Trophoblast cell (in vitro differentiated cells and primary cell): ENCODE measurements at regions not wholly inside any gene's neighbourhood (a gene's known extent, or its start where the extent isn't known, plus 50 kb on each side); places are given as distances from the start of the nearest gene placed in this dataset.
A peak's percentile ranks its signal among the peaks of the same experiment; 100 is the strongest.

Experiments used
- DNase-seq, 2 donors: peaks; one replicate each; pipeline ENCODE4 v3.0.0-alpha.2; 2016
- H2AFZ ChIP-seq: 2 replicates; pipeline ENCODE4 v1.6.1; 2013; ENCODE audit warnings: low read length, moderate library complexity, mild to moderate bottlenecking; ENCODE audit not compliant: insufficient read depth, poor library complexity
- H2AK5ac ChIP-seq: 2 replicates; pipeline ENCODE4 v1.6.1; 2013; ENCODE audit warnings: mild to moderate bottlenecking, low read length
- H2BK120ac ChIP-seq: 2 replicates; pipeline ENCODE4 v1.6.1; 2013; ENCODE audit warnings: low read length, mild to moderate bottlenecking, moderate library complexity; ENCODE audit not compliant: insufficient read depth, poor library complexity
- H2BK12ac ChIP-seq: 2 replicates; pipeline ENCODE4 v1.6.1; 2013; ENCODE audit warnings: mild to moderate bottlenecking, low read length, moderate library complexity
- H2BK5ac ChIP-seq: 2 replicates; pipeline ENCODE4 v1.6.1; 2013; ENCODE audit warnings: low read length, low read depth, moderate library complexity, mild to moderate bottlenecking; ENCODE audit not compliant: poor library complexity
- H3K14ac ChIP-seq: 2 replicates; pipeline ENCODE4 v1.6.1; 2013; ENCODE audit warnings: mild to moderate bottlenecking, low read length
- H3K18ac ChIP-seq: 2 replicates; pipeline ENCODE4 v1.6.1; 2013; ENCODE audit warnings: mild to moderate bottlenecking, low read length
- H3K23ac ChIP-seq: 2 replicates; pipeline ENCODE4 v1.6.1; 2013; ENCODE audit warnings: low read length
- H3K27ac ChIP-seq: 2 replicates; pipeline ENCODE4 v1.5.1; 2013; ENCODE audit warnings: low read depth, mild to moderate bottlenecking, inconsistent platforms, low read length, moderate library complexity
- H3K27me3 ChIP-seq: 2 replicates; pipeline ENCODE4 v1.6.1; 2013; ENCODE audit warnings: inconsistent platforms, mild to moderate bottlenecking, low read length, moderate library complexity; ENCODE audit not compliant: insufficient read depth
- H3K36me3 ChIP-seq, 2 experiments: 1 replicate in 1 of 2; 2 replicates in 1 of 2; pipeline ENCODE4 v1.6.1; 2013; ENCODE audit warnings: low read length in 2 of 2, mild to moderate bottlenecking in 2 of 2, moderate library complexity in 1 of 2; ENCODE audit not compliant: insufficient read depth in 2 of 2, control insufficient read depth in 1 of 2
- H3K4ac ChIP-seq: 2 replicates; pipeline ENCODE4 v1.6.1; 2013; ENCODE audit warnings: low read depth, mild to moderate bottlenecking, low read length, moderate library complexity
- H3K4me1 ChIP-seq, 2 experiments: 1 replicate in 1 of 2; 2 replicates in 1 of 2; pipeline ENCODE4 v1.6.1; 2013; ENCODE audit warnings: low read length in 2 of 2, mild to moderate bottlenecking in 2 of 2, moderate library complexity in 1 of 2; ENCODE audit not compliant: insufficient read depth in 2 of 2, control insufficient read depth in 1 of 2
- H3K4me2 ChIP-seq: 2 replicates; pipeline ENCODE4 v1.6.1; 2013; ENCODE audit warnings: inconsistent platforms, mild to moderate bottlenecking, low read length, moderate library complexity
- H3K4me3 ChIP-seq: 2 replicates; pipeline ENCODE4 v1.5.1; 2013; ENCODE audit warnings: mild to moderate bottlenecking, low read depth, low read length, inconsistent platforms
- H3K79me1 ChIP-seq: one replicate; pipeline ENCODE4 v1.6.1; 2013; ENCODE audit warnings: low read length
- H3K79me2 ChIP-seq: 2 replicates; pipeline ENCODE4 v1.6.1; 2013; ENCODE audit warnings: low read length, mild to moderate bottlenecking; ENCODE audit not compliant: control insufficient read depth, insufficient read depth, poor library complexity
- H3K9ac ChIP-seq: 2 replicates; pipeline ENCODE4 v1.6.1; 2013; ENCODE audit warnings: mild to moderate bottlenecking, low read length
- H3K9me3 ChIP-seq: 2 replicates; pipeline ENCODE4 v1.6.1; 2013; ENCODE audit warnings: low read depth, mild to moderate bottlenecking, control low read depth, inconsistent platforms, low read length; ENCODE audit not compliant: insufficient read depth
- H4K12ac ChIP-seq: 2 replicates; pipeline ENCODE4 v1.6.1; 2013; ENCODE audit warnings: low read depth, mild to moderate bottlenecking, low read length, moderate library complexity
- H4K8ac ChIP-seq: 2 replicates; pipeline ENCODE4 v1.6.1; 2013; ENCODE audit warnings: low read depth, mild to moderate bottlenecking, low read length, moderate library complexity
- H4K91ac ChIP-seq: one replicate; pipeline ENCODE4 v1.6.1; 2013; ENCODE audit warnings: low read depth, mild to moderate bottlenecking, low read length, moderate library complexity
- WGBS: extraction: QIAGEN DNeasy Blood & Tissue Kit; methylation state at CpG from one replicate; pipeline ENCODE4 v1.1.7; 2013; ENCODE audit warnings: missing lambda C conversion rate; ENCODE audit not compliant: insufficient read length, insufficient coverage; ENCODE audit errors: extremely low coverage; 5-methylcytosine and 5-hydroxymethylcytosine counted together

DNA sequence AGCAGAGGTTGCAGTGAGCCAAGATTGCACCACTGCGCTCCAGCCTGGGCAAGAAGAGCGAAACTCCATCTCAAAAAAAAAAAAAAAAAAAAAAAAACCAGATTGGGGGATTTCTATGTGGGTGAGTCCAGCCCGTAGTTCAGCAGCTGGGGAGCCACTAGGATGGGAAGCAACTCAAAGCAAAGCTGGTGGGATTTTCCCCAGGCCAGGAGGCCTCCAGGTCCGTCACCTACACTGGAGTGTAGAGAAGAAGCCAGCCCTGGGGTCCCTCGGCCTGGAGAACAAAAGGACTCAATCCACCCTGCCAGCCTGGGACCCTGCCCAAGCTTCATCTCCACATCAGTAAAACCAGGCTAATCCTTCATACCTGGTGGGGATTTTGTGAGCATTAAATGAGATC, 121.3 kb upstream of the CACNA1A start:
- WGBS: no CpG with 5 or more reads among the region's 5 CpGs
- DNase-seq: no peak
- H3K4me1 ChIP-seq: no peaks in the 10 kb centered on the region

GRCh38 chr19:13623716-13624710, 117.7 kb upstream of the CACNA1A start:
- Histone ChIP-seq H3K9ac (no peak overlapping the region), H3K4me2 (no peak overlapping the region), H3K79me2 (no peaks in the 10 kb centered on the region), H3K23ac (no peak overlapping the region), H3K4me1 (no peaks in the 10 kb centered on the region), H3K14ac (no peak overlapping the region), H4K91ac (no peak overlapping the region), H4K12ac (no peak overlapping the region), H3K18ac (no peak overlapping the region), H2AFZ (no peak overlapping the region), H3K4me3 (no peak overlapping the region), H3K4ac (no peak overlapping the region), H2BK5ac (no peak overlapping the region), H2BK120ac (no peak overlapping the region), H2AK5ac (no peak overlapping the region), H3K36me3 (no peaks in the 10 kb centered on the region), H3K27me3 (no peaks in the 10 kb centered on the region), H2BK12ac (no peak overlapping the region), H3K9me3 (no peaks in the 10 kb centered on the region), H3K79me1 (no peaks in the 10 kb centered on the region), H4K8ac (no peak overlapping the region), H3K27ac (no peak overlapping the region)
- no peak for DNase-seq
- no CpG with 5 or more reads among the region's 28 CpGs for WGBS

More for the DNA sequence above, 121.3 kb upstream of the CACNA1A start:
- Histone ChIP-seq H3K27me3 (no peaks in the 10 kb centered on the region), H3K4ac (no peak overlapping the region), H3K36me3 (no peaks in the 10 kb centered on the region), H3K79me2 (no peaks in the 10 kb centered on the region), H3K27ac (no peak overlapping the region), H3K18ac (no peak overlapping the region), H3K23ac (no peak overlapping the region), H2AFZ (no peak overlapping the region), H2BK120ac (no peak overlapping the region), H3K9ac (no peak overlapping the region), H4K91ac (no peak overlapping the region), H2BK5ac (no peak overlapping the region), H3K9me3 (peaks cover 3% of the 10 kb centered on the region), H3K79me1 (no peaks in the 10 kb centered on the region), H3K4me2 (no peak overlapping the region), H3K4me3 (no peak overlapping the region), H3K14ac (no peak overlapping the region), H2AK5ac (no peak overlapping the region), H4K8ac (no peak overlapping the region), H4K12ac (no peak overlapping the region), H2BK12ac (no peak overlapping the region)

- no peak overlapping the region for H4K8ac ChIP-seq
- H4K12ac ChIP-seq: no peak overlapping the region
- no peaks in the 10 kb centered on the region for H3K36me3 ChIP-seq
- H2AFZ ChIP-seq: no peak overlapping the region
- no peak overlapping the region for H4K91ac ChIP-seq
- H3K14ac ChIP-seq: no peak overlapping the region
- H3K4me2 ChIP-seq: no peak overlapping the region
- no CpG with 5 or more reads among the region's 18 CpGs for WGBS
- no peak overlapping the region for H3K4ac ChIP-seq
- H3K4me1 ChIP-seq: no peaks in the 10 kb centered on the region
- no peaks in the 10 kb centered on the region for H3K79me2 ChIP-seq
- H3K27ac ChIP-seq: no peak overlapping the region
- H3K9me3 ChIP-seq: no peaks in the 10 kb centered on the region
- H3K9ac ChIP-seq: no peak overlapping the region
- DNase-seq: no peak
- no peak overlapping the region for H2AK5ac ChIP-seq
- H3K23ac ChIP-seq: no peak overlapping the region
- H2BK12ac ChIP-seq: no peak overlapping the region
- no peaks in the 10 kb centered on the region for H3K79me1 ChIP-seq
- no peak overlapping the region for H3K4me3 ChIP-seq
- no peaks in the 10 kb centered on the region for H3K27me3 ChIP-seq
- no peak overlapping the region for H3K18ac ChIP-seq
- H2BK120ac ChIP-seq: no peak overlapping the region
- H2BK5ac ChIP-seq: no peak overlapping the region
Observed at GRCh38 chr19:13622766-13623715, 116.8 kb upstream of the CACNA1A start.

GRCh38 chr19:13621413-13621812, 115.1 kb upstream of the CACNA1A start:
- H3K18ac ChIP-seq: no peak overlapping the region
- H3K79me1 ChIP-seq: no peaks in the 10 kb centered on the region
- H3K4ac ChIP-seq: no peak overlapping the region
- no peaks in the 10 kb centered on the region for H3K4me1 ChIP-seq
- H3K27me3 ChIP-seq: no peaks in the 10 kb centered on the region
- H3K9ac ChIP-seq: no peak overlapping the region
- no peak overlapping the region for H4K8ac ChIP-seq
- H4K12ac ChIP-seq: no peak overlapping the region
- no peaks in the 10 kb centered on the region for H3K36me3 ChIP-seq
- no peak overlapping the region for H2BK12ac ChIP-seq
- H3K79me2 ChIP-seq: no peaks in the 10 kb centered on the region
- no peaks in the 10 kb centered on the region for H3K9me3 ChIP-seq
- no peak overlapping the region for H3K4me3 ChIP-seq
- H2AFZ ChIP-seq: no peak overlapping the region
- H3K27ac ChIP-seq: no peak overlapping the region
- H2BK120ac ChIP-seq: no peak overlapping the region
- no peak overlapping the region for H2AK5ac ChIP-seq
- H4K91ac ChIP-seq: no peak overlapping the region
- H3K14ac ChIP-seq: no peak overlapping the region
- peak; percentile 64 to 78 for DNase-seq
- no peak overlapping the region for H3K4me2 ChIP-seq
- H2BK5ac ChIP-seq: no peak overlapping the region
- H3K23ac ChIP-seq: no peak overlapping the region
- WGBS: no CpG with 5 or more reads among the region's 6 CpGs
